ENCODE measurements at regions not wholly inside any gene's neighbourhood (a gene's known extent, or its start where the extent isn't known, plus 50 kb on each side); places are given as distances from the start of the nearest gene placed in this dataset.

DNA sequence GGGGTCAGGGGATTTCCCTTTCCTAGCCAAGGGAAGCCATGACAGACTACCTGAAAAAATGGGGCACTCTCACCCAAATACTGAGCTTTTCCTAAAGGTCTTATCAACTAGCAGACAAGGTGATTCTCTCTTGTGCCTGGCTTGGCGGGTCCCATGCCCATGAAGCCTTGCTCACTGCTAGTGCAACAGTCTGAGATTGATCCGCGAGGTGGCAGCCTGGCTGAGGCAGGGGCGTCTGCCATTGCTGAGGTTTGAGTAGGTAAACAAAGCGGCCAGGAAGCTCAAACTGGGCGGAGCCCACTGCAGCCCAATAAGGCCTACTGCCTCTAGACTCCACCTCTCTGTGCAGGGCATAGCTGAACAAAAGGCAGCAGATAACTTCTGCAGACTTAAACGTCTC is 152.6 kb upstream of the PMFBP1 start:
- no peak overlapping the region for H3K4me3 ChIP-seq (ENCODE audit: low read depth, low read length)
- DNase-seq (ENCODE audit: low read depth): no peak
- TF ChIP-seq MYC (IDR thresholded peaks at IDR 0.05; ENCODE audit: low read depth, low read length): no peak
- no peak for TF ChIP-seq POLR2A (IDR thresholded peaks at IDR 0.05; ENCODE audit: extremely low read depth, insufficient read length)
- TF ChIP-seq, protein P1, sequence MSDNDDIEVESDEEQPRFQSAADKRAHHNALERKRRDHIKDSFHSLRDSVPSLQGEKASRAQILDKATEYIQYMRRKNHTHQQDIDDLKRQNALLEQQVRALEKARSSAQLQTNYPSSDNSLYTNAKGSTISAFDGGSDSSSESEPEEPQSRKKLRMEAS (IDR thresholded peaks at IDR 0.05; ENCODE audit: low read depth, low read length): no peak
- TF ChIP-seq, protein P2, sequence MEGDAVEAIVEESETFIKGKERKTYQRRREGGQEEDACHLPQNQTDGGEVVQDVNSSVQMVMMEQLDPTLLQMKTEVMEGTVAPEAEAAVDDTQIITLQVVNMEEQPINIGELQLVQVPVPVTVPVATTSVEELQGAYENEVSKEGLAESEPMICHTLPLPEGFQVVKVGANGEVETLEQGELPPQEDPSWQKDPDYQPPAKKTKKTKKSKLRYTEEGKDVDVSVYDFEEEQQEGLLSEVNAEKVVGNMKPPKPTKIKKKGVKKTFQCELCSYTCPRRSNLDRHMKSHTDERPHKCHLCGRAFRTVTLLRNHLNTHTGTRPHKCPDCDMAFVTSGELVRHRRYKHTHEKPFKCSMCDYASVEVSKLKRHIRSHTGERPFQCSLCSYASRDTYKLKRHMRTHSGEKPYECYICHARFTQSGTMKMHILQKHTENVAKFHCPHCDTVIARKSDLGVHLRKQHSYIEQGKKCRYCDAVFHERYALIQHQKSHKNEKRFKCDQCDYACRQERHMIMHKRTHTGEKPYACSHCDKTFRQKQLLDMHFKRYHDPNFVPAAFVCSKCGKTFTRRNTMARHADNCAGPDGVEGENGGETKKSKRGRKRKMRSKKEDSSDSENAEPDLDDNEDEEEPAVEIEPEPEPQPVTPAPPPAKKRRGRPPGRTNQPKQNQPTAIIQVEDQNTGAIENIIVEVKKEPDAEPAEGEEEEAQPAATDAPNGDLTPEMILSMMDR (IDR thresholded peaks at IDR 0.05; ENCODE audit: low read depth, low read length): no peak

DNA sequence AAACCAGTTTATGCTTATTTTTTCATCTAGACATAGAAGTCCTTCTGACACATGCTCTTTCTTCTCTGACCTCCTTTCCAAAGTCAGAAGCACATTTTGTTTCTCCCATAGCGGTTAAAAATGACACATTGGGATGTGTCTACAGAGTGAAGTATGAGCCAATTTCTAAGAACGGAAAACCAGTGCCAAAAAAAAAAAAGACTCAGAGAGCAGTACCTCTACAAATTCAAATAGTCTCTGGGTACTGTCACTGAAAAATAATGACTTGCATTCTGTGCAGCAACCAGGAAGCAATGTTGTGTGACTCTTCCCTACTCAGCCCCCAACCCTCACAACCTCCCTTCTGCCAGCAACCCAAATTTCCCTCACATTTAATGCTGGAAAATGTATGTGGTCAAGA is 145.5 kb upstream of the PMFBP1 start:
- DNase-seq (ENCODE audit: low read depth): no peak
- no peak overlapping the region for H3K4me3 ChIP-seq (ENCODE audit: low read depth, low read length)
- TF ChIP-seq MYC (IDR thresholded peaks at IDR 0.05; ENCODE audit: low read depth, low read length) (no peak), POLR2A (IDR thresholded peaks at IDR 0.05; ENCODE audit: extremely low read depth, insufficient read length) (no peak)
- TF ChIP-seq, protein P1 (IDR thresholded peaks at IDR 0.05; ENCODE audit: low read depth, low read length): no peak
- TF ChIP-seq, protein P2 (IDR thresholded peaks at IDR 0.05; ENCODE audit: low read depth, low read length): no peak

DNA sequence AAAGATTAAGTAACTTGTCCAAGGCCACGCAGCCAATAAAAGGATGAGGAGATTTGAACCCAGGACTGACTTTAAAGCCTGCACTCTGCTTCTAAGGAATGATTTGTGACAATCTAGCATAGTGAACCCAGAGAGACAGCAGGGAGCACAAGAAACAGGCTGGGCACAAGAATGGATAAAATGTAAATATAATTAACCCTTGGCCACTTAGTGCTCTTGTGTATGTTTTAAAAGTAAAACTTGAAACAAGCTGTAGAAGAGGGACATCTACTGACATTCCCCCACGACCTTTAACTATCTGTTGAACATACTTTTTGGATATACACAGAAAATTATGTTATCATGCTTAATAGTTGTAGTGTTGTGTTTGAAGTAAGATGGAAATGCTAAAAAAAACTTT is 141.9 kb upstream of the PMFBP1 start:
- TF ChIP-seq, protein P2 (IDR thresholded peaks at IDR 0.05; ENCODE audit: low read depth, low read length): no peak
- TF ChIP-seq, protein P1 (IDR thresholded peaks at IDR 0.05; ENCODE audit: low read depth, low read length): no peak
- no peak for TF ChIP-seq POLR2A (IDR thresholded peaks at IDR 0.05; ENCODE audit: extremely low read depth, insufficient read length)
- no peak for TF ChIP-seq MYC (IDR thresholded peaks at IDR 0.05; ENCODE audit: low read depth, low read length)
- no peak overlapping the region for H3K4me3 ChIP-seq (ENCODE audit: low read depth, low read length)
- DNase-seq (ENCODE audit: low read depth): no peak

DNA sequence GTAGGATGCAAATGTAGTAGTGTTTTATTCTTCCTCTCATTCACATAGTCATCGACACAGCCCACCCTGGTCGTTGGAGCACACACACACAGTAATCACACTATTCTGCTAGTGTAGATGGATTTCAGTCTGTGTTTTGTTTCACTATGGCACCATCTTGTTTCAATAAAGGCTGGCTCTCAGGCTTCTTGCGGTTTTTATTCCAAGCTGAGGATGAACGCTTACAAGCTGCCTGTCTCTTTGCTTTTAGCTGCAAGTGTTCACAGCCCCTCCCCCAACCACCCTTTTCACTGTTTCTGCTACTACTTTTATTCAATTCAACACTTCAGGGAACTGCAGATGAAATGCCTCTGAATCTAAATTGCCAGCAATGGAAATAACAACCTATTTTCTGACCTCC is 140.9 kb upstream of the PMFBP1 start:
- TF ChIP-seq, protein P1 (IDR thresholded peaks at IDR 0.05; ENCODE audit: low read depth, low read length): no peak
- TF ChIP-seq POLR2A (IDR thresholded peaks at IDR 0.05; ENCODE audit: extremely low read depth, insufficient read length) (no peak), MYC (IDR thresholded peaks at IDR 0.05; ENCODE audit: low read depth, low read length) (no peak)
- TF ChIP-seq, protein P2 (IDR thresholded peaks at IDR 0.05; ENCODE audit: low read depth, low read length): no peak

DNA sequence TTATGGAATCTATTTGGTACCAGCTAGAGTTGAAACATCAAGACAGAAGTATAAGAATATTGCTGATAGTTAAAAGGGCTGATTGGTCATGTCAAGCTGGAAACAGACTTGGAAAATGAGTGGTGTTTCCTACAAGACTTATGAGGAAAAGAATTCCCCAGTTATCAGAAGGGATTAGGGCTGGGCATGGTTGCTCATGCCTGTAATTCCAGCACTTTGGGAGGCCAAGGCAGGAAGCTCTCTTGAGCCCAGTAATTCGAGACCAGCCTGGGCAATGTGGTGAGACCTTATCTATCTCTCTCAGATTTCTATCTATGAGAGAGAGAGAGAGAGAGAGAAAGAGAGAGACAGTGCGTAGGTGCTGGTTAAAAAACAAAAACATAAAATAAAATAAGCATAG is 139.5 kb upstream of the PMFBP1 start:
- no peak for DNase-seq (ENCODE audit: low read depth)
- TF ChIP-seq, protein P2 (IDR thresholded peaks at IDR 0.05; ENCODE audit: low read depth, low read length): no peak
- no peak for TF ChIP-seq MYC (IDR thresholded peaks at IDR 0.05; ENCODE audit: low read depth, low read length)
- TF ChIP-seq, protein P1 (IDR thresholded peaks at IDR 0.05; ENCODE audit: low read depth, low read length): no peak
- no peak overlapping the region for H3K4me3 ChIP-seq (ENCODE audit: low read depth, low read length)

More for the DNA sequence above, 140.9 kb upstream of the PMFBP1 start:
- no peak for DNase-seq (ENCODE audit: low read depth)
- H3K4me3 ChIP-seq (ENCODE audit: low read depth, low read length): no peak overlapping the region

DNA sequence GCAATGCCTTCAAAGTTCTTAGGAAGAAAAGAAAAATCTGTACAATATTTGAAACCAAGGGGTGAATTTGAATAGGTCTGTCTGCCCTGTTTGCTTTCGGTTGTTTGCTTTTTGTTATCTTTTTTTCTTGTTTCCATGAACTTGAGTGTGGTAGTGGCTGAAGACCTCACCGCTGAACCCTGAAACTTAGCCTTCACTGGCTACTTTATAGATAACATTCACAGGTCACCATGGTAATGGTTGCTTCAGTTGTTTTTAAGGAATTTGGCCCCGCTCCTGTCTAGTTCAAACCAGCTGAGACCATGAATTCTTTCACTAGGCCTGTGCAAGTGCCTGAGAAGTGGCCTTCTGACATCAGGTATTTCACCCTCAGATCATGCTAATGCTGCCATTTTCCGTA is 137.0 kb upstream of the PMFBP1 start:
- no peak overlapping the region for H3K4me3 ChIP-seq (ENCODE audit: low read depth, low read length)
- no peak for DNase-seq (ENCODE audit: low read depth)
- TF ChIP-seq, protein P1 (IDR thresholded peaks at IDR 0.05; ENCODE audit: low read depth, low read length): no peak
- TF ChIP-seq, protein P2 (IDR thresholded peaks at IDR 0.05; ENCODE audit: low read depth, low read length): no peak
